ENCODE measurements at regions not wholly inside any gene's neighbourhood (a gene's known extent, or its start where the extent isn't known, plus 50 kb on each side); places are given as distances from the start of the nearest gene placed in this dataset.

DNA sequence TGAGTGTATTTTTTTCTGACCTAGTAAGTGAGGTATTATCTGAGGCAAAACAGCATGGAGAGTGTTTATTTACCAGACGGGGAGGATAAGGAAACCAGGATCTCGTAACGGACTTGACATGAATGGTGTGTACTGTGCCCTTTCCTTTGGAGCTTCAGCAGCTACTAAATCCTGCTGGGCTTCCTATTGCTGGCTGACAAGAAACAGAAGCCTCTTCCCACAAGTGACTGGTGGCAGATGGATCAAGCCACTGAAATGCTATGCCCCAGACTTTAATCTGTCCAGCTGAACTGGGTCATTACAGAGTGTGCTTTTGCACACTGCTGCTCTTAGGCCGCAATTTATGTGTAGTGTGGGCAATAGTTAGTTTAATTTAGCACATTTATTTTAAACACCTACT, 162.7 kb upstream of the MRPS30 start:
- TF ChIP-seq, protein P1, sequence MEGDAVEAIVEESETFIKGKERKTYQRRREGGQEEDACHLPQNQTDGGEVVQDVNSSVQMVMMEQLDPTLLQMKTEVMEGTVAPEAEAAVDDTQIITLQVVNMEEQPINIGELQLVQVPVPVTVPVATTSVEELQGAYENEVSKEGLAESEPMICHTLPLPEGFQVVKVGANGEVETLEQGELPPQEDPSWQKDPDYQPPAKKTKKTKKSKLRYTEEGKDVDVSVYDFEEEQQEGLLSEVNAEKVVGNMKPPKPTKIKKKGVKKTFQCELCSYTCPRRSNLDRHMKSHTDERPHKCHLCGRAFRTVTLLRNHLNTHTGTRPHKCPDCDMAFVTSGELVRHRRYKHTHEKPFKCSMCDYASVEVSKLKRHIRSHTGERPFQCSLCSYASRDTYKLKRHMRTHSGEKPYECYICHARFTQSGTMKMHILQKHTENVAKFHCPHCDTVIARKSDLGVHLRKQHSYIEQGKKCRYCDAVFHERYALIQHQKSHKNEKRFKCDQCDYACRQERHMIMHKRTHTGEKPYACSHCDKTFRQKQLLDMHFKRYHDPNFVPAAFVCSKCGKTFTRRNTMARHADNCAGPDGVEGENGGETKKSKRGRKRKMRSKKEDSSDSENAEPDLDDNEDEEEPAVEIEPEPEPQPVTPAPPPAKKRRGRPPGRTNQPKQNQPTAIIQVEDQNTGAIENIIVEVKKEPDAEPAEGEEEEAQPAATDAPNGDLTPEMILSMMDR (IDR thresholded peaks at IDR 0.05; ENCODE audit: low read depth, low read length): no peak
- TF ChIP-seq EZH2phosphoT487 (IDR thresholded peaks at IDR 0.05; ENCODE audit: low read depth): no peak
